Calu3 (cell line): ENCODE measurements at regions not wholly inside any gene's neighbourhood (a gene's known extent, or its start where the extent isn't known, plus 50 kb on each side); places are given as distances from the start of the nearest gene placed in this dataset.

Experiments
- BruUV-seq: library from RNA; stranded (reverse); fragments of 400-500 nt; replicated peaks from 2 replicates; lab custom pipeline; 2021; lab: Mats Ljungman, UMichigan
- CTCF ChIA-PET: fragments of 300-600 bp; sonication (Branson Sonifier 250); formaldehyde crosslinking; loops from one replicate; lab custom pipeline; 2022; ENCODE audit warnings: antibody characterized with exemption; lab: Charles Lee
- DNase-seq: peaks from one replicate; pipeline ENCODE4 v3.0.0; 2022
- H3K27ac Mint-ChIP-seq: one replicate; pipeline ENCODE4 v1.8.0; 2022; ENCODE audit warnings: mixed read lengths; ENCODE audit not compliant: unreplicated experiment
- H3K27me3 Mint-ChIP-seq: one replicate; pipeline ENCODE4 v1.8.0; 2022; ENCODE audit warnings: mixed read lengths; ENCODE audit not compliant: unreplicated experiment
- H3K36me3 Mint-ChIP-seq: one replicate; pipeline ENCODE4 v1.8.0; 2022; ENCODE audit warnings: mild to moderate bottlenecking, moderate library complexity, mixed read lengths; ENCODE audit not compliant: insufficient read depth, unreplicated experiment
- H3K4me1 Mint-ChIP-seq: one replicate; pipeline ENCODE4 v1.8.0; 2022; ENCODE audit warnings: mild to moderate bottlenecking, low read depth, mixed read lengths; ENCODE audit not compliant: unreplicated experiment
- H3K4me3 Mint-ChIP-seq: one replicate; pipeline ENCODE4 v1.8.0; 2022; ENCODE audit warnings: mild to moderate bottlenecking, low read depth, moderate library complexity, mixed read lengths; ENCODE audit not compliant: unreplicated experiment
- H3K9me3 Mint-ChIP-seq: one replicate; pipeline ENCODE4 v1.8.0; 2022; ENCODE audit warnings: low read depth, mixed read lengths; ENCODE audit not compliant: unreplicated experiment
- CTCF ChIP-seq: fragments of 200-600 bp; IDR thresholded peaks from one replicate; pipeline ENCODE4 v1.8.0; 2022; ENCODE audit warnings: antibody characterized with exemption; ENCODE audit not compliant: unreplicated experiment
- intact Hi-C: fragments of 100-400 bp; cut with micrococcal nuclease; formaldehyde crosslinking; loops from one replicate; pipeline ENCODE4 v1.10.0; 2022; ENCODE audit not compliant: unreplicated experiment

- TF ChIP-seq CTCF, result no peak
- DNase-seq, result no peak
- no TSS peak for BruUV-seq
- Mint-ChIP-seq H3K36me3 (no peaks in the 10 kb centered on the region), H3K27ac (no peak overlapping the region), H3K4me3 (no peak overlapping the region), H3K9me3 (no peaks in the 10 kb centered on the region), H3K4me1 (no peaks in the 10 kb centered on the region), H3K27me3 (no peaks in the 10 kb centered on the region)
- CTCF ChIA-PET, result interaction anchor here (0.8 to 1.2 kb wide), 2 partner anchors 11 to 12 kb away, joined by 3 read pairs; no protein-coding TSS in a partner anchor
- intact Hi-C loops, result no loop called here
Observed at GRCh38 chr3:182503401-182503800, 289.9 kb upstream of the ATP11B start.

DNA sequence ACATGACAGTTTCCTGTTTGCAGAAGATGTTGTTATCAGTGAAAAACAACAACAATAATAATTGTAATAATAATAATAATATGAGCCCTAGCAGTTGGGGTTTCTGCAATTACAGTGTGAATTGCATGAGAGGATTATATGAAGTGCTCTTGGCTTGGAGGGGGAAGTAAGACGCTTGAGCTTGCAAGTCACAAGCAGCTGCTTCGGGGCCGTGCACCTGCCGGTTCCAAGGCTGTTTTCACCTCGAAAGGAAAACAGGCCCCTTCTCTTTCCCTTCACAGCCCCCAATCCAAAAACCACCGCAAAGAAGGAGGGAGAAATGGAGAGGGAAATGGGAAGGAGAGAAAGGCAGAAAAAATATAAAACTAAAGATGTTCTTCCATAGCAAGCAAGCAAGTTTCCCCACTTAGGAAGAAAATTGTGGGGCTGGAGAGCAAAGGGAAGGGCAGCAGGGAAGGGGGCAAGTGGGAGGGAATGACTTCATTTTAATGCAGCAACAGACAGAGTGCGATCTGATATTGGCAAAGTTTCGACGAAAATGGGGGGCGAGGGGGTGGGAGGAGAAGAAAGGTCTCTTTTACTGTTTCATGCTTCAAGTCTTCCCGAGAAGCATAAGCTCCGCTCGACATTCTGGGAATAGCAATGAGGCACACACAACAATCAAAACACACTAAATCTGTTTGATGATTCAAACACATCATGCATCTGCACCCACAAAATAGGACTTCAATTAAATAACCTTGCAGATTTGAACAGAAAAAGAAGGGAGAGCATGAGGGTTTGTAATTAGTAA lies 284.2 kb upstream of the ATP11B start:
- no peaks in the 10 kb centered on the region for H3K27me3 Mint-ChIP-seq
- no peaks in the 10 kb centered on the region for H3K4me1 Mint-ChIP-seq
- intact Hi-C loops, result no loop called here
- no peaks in the 10 kb centered on the region for H3K9me3 Mint-ChIP-seq
- H3K27ac Mint-ChIP-seq, result no peak overlapping the region
- CTCF ChIA-PET, result interaction anchor here (0.6 kb wide), 1 partner anchor 781 kb away, joined by 4 read pairs; no protein-coding TSS in a partner anchor
- no peaks in the 10 kb centered on the region for H3K36me3 Mint-ChIP-seq
- no peak for TF ChIP-seq CTCF
- BruUV-seq, result no TSS peak
- DNase-seq, result no peak
- H3K4me3 Mint-ChIP-seq, result no peak overlapping the region

DNA sequence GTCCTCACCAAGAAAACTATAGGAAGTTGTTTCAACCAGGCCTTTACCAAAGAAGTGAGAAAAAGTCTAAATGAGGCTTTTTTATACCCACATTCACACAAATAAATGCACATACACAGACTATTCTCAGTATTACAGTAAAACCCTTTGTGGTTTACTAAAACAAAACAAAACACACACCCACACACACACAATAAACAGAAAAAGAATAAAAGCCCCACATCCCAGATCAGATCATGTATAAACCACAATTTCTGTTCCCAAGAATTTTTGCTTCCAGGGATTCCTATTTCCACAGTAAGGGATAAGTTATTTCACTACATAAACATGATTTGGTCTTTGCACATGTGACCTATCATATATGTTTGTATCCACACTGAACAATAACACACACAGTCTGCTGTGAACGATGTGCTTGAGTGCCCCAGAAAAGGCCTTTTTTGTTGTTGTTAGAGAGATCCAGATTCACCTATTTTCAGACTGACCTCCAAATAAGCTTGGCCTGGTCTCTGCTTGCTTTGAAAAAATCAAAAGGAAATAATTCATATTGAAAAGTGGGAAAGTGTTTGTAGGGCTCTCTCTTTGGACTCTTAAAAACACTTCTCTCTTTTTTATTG lies 283.4 kb upstream of the ATP11B start:
- no peak overlapping the region for H3K27ac Mint-ChIP-seq
- no peaks in the 10 kb centered on the region for H3K27me3 Mint-ChIP-seq
- no peak for DNase-seq
- no peaks in the 10 kb centered on the region for H3K9me3 Mint-ChIP-seq
- no TSS peak for BruUV-seq
- intact Hi-C loops, result no loop called here
- no peaks in the 10 kb centered on the region for H3K36me3 Mint-ChIP-seq
- CTCF ChIA-PET, result no interaction called here
- no peak overlapping the region for H3K4me3 Mint-ChIP-seq
- H3K4me1 Mint-ChIP-seq, result no peaks in the 10 kb centered on the region
- TF ChIP-seq CTCF, result no peak

DNA sequence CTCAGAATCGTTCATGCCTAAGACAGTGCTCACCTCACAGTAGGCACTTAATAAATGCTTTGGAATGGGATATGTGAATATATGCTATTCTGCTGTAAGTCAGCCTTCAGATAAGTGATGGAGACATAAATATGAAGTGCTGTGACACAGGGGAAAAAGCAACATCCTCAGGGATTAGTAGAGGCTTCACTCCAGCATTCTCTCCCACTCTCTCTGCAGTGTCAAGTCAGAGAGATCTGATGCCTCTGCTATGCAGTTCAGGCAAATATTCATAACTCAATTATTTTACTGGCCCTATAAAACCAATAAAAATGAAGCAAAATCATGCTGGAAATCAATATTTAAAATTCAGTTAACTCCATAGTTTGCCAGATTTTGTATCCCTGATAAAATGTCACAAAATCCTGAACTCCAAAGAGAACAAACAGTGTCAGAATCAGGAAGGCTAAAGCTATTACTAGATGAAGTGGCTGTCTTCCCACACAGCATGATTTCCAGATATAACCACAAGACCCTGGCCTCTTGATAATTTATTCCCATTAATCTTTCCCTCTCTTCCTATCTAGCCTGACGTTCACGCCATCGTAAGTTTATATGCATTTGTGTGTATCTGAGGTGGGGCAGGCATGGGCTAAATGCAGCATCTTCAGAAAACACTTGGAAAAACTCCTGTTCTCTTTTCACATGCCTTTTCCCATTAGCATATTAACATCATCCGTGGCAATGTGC lies 278.9 kb upstream of the ATP11B start:
- no peak overlapping the region for H3K4me3 Mint-ChIP-seq
- H3K9me3 Mint-ChIP-seq, result no peaks in the 10 kb centered on the region
- no peak overlapping the region for H3K27ac Mint-ChIP-seq
- H3K27me3 Mint-ChIP-seq, result no peaks in the 10 kb centered on the region
- no peak for TF ChIP-seq CTCF
- intact Hi-C loops, result no loop called here
- H3K36me3 Mint-ChIP-seq, result no peaks in the 10 kb centered on the region
- CTCF ChIA-PET, result interaction anchor here (1.0 kb wide), 1 partner anchor 11 kb away, joined by 3 read pairs; no protein-coding TSS in a partner anchor
- no TSS peak for BruUV-seq
- DNase-seq, result no peak
- H3K4me1 Mint-ChIP-seq, result no peaks in the 10 kb centered on the region
